ENCODE measurements at regions not wholly inside any gene's neighbourhood (a gene's known extent, or its start where the extent isn't known, plus 50 kb on each side); places are given as distances from the start of the nearest gene placed in this dataset.
"Not testable (repeated sequence)": the region's sequence is repeated elsewhere in the genome, so short reads cannot be mapped to it uniquely, and the experiment has no call there.

- H3K4me3 ChIP-seq (ENCODE audit: low read depth, low read length), result no peak overlapping the region
- no peak for TF ChIP-seq CTCF (IDR thresholded peaks at IDR 0.05; ENCODE audit: low read depth, low read length)
Measured at GRCh38 chr18:8908792-8909510, 193.5 kb upstream of the NDUFV2 start.

- no peak overlapping the region for H3K4me3 ChIP-seq (ENCODE audit: low read depth, low read length)
- TF ChIP-seq CTCF (IDR thresholded peaks at IDR 0.05; ENCODE audit: low read depth, low read length), result no peak
Measured at GRCh38 chr18:8910186-8910822, 192.2 kb upstream of the NDUFV2 start.

GRCh38 chr18:8910843-8911242 lies 191.7 kb upstream of the NDUFV2 start:
- no peak for TF ChIP-seq CTCF (IDR thresholded peaks at IDR 0.05; ENCODE audit: low read depth, low read length)
- no peak overlapping the region for H3K4me3 ChIP-seq (ENCODE audit: low read depth, low read length)

- H3K4me3 ChIP-seq (ENCODE audit: low read depth, low read length), result no peak overlapping the region
- TF ChIP-seq CTCF (IDR thresholded peaks at IDR 0.05; ENCODE audit: low read depth, low read length), result no peak
Measured at GRCh38 chr18:8911408-8912340, 190.8 kb upstream of the NDUFV2 start.

GRCh38 chr18:8912348-8913326 lies 189.9 kb upstream of the NDUFV2 start:
- TF ChIP-seq CTCF (IDR thresholded peaks at IDR 0.05; ENCODE audit: low read depth, low read length), result no peak
- H3K4me3 ChIP-seq (ENCODE audit: low read depth, low read length), result no peak overlapping the region

- not testable (repeated sequence) for H3K4me3 ChIP-seq (ENCODE audit: low read depth, low read length)
Measured at GRCh38 chr18:8913606-8914403, 188.7 kb upstream of the NDUFV2 start.

GRCh38 chr18:8914404-8915264 lies 187.9 kb upstream of the NDUFV2 start:
- H3K4me3 ChIP-seq (ENCODE audit: low read depth, low read length), result not testable (repeated sequence)

- H3K4me3 ChIP-seq (ENCODE audit: low read depth, low read length), result not testable (repeated sequence)
Measured at GRCh38 chr18:8920856-8921787, 181.4 kb upstream of the NDUFV2 start.
